A673 (cell line): ENCODE measurements at regions not wholly inside any gene's neighbourhood (a gene's known extent, or its start where the extent isn't known, plus 50 kb on each side); places are given as distances from the start of the nearest gene placed in this dataset.

Source experiments
- CTCF ChIP-seq: fragments of 300-800, 200-600 bp; sonication (generic); conservative IDR thresholded peaks from 2 replicates; pipeline ENCODE4 v1.5.1; 2017; ENCODE audit warnings: low read depth, mild to moderate bottlenecking, antibody characterized with exemption, low read length, moderate library complexity, mixed read lengths
- EZH2 ChIP-seq: fragments of 200-600 bp; sonication (generic); IDR thresholded peaks from 2 replicates; pipeline ENCODE4 v1.6.1; 2017; ENCODE audit warnings: borderline replicate concordance, low read depth, mild to moderate bottlenecking, mixed read lengths, antibody characterized with exemption, low read length; ENCODE audit not compliant: poor library complexity, severe bottlenecking

- TF ChIP-seq CTCF (no peak), EZH2 (no peak)
These were observed 276.6 kb downstream of the RNF152 start for GRCh38 chr18:61616111-61616610.
